Skin of body (tissue), 1 donor: ENCODE measurements at regions not wholly inside any gene's neighbourhood (a gene's known extent, or its start where the extent isn't known, plus 50 kb on each side); places are given as distances from the start of the nearest gene placed in this dataset.
"Not testable (repeated sequence)": the region's sequence is repeated elsewhere in the genome, so short reads cannot be mapped to it uniquely, and the experiment has no call there.

Experiments
- DNase-seq: peaks from one replicate; lab custom pipeline; 2025; lab: John Stamatoyannopoulos, UW

GRCh38 chr6:78386854-78387253 lies 480.5 kb upstream of the IRAK1BP1 start:
- DNase-seq, result not testable (repeated sequence)

- no peak for DNase-seq
These were observed 477.3 kb upstream of the IRAK1BP1 start for GRCh38 chr6:78390066-78390465.

GRCh38 chr6:78397499-78397898 lies 469.9 kb upstream of the IRAK1BP1 start:
- no peak for DNase-seq

GRCh38 chr6:78398292-78398691 lies 469.1 kb upstream of the IRAK1BP1 start:
- DNase-seq, result no peak

GRCh38 chr6:78400076-78400475 lies 467.3 kb upstream of the IRAK1BP1 start:
- DNase-seq, result no peak

GRCh38 chr6:78427386-78427785 lies 440.0 kb upstream of the IRAK1BP1 start:
- DNase-seq, result no peak

- DNase-seq, result no peak
These were observed 436.8 kb upstream of the IRAK1BP1 start for GRCh38 chr6:78430521-78430920.

GRCh38 chr6:78435671-78436070 lies 431.7 kb upstream of the IRAK1BP1 start:
- DNase-seq, result peak; percentile 45

- no peak for DNase-seq
These were observed 431.0 kb upstream of the IRAK1BP1 start for GRCh38 chr6:78436335-78436734.

GRCh38 chr6:78438135-78438534 lies 429.2 kb upstream of the IRAK1BP1 start:
- no peak for DNase-seq

- no peak for DNase-seq
These were observed 406.6 kb upstream of the IRAK1BP1 start for GRCh38 chr6:78460711-78461110.

GRCh38 chr6:78462728-78463127 lies 404.6 kb upstream of the IRAK1BP1 start:
- no peak for DNase-seq

GRCh38 chr6:78465059-78465634 lies 402.2 kb upstream of the IRAK1BP1 start:
- peak; percentile 68 for DNase-seq

- DNase-seq, result no peak
These were observed 390.8 kb upstream of the IRAK1BP1 start for GRCh38 chr6:78476561-78476960.

GRCh38 chr6:78482801-78483552 lies 384.4 kb upstream of the IRAK1BP1 start:
- DNase-seq, result no peak

- DNase-seq, result no peak
These were observed 383.7 kb upstream of the IRAK1BP1 start for GRCh38 chr6:78483553-78484197.

- DNase-seq, result no peak
These were observed 382.9 kb upstream of the IRAK1BP1 start for GRCh38 chr6:78484198-78485064.

- DNase-seq, result no peak
These were observed 379.9 kb upstream of the IRAK1BP1 start for GRCh38 chr6:78487401-78487800.

GRCh38 chr6:78489874-78490273 lies 377.5 kb upstream of the IRAK1BP1 start:
- no peak for DNase-seq

- no peak for DNase-seq
These were observed 374.9 kb upstream of the IRAK1BP1 start for GRCh38 chr6:78492351-78493017.
